GM12878 (cell line): ENCODE measurements at regions not wholly inside any gene's neighbourhood (a gene's known extent, or its start where the extent isn't known, plus 50 kb on each side); places are given as distances from the start of the nearest gene placed in this dataset.

Experiments
- ATAC-seq: fragments of 200-7000 bp; cut with Tn5 transposase; 3 replicates; pipeline ENCODE4 v1.9.1; 2020; ENCODE audit warnings: mild to moderate bottlenecking, moderate library complexity
- BruUV-seq: library from RNA; stranded (reverse); fragments of 400-500 nt; replicated peaks from 2 replicates; lab custom pipeline; 2021; lab: Mats Ljungman, UMichigan
- CTCF ChIA-PET: fragments of 300-600 bp; sonication (Branson Sonifier 250); formaldehyde crosslinking; extraction: SDS; loops from one replicate; lab custom pipeline; 2021; ENCODE audit warnings: inconsistent platforms; lab: Yijun Ruan, JAX
- POLR2A ChIA-PET: fragments of 350-600 bp; formaldehyde crosslinking; extraction: SDS; loops from one replicate; lab custom pipeline; 2021; ENCODE audit warnings: inconsistent platforms; lab: Charles Lee
- RAD21 ChIA-PET: fragments of 300-600 bp; sonication (Branson Sonifier 250); formaldehyde crosslinking; loops from one replicate; lab custom pipeline; 2023; ENCODE audit warnings: antibody characterized with exemption; ENCODE audit not compliant: unreplicated experiment; lab: Charles Lee
- SMC1A ChIA-PET: fragments of 300-600 bp; sonication (Branson Sonifier 250); formaldehyde crosslinking; loops from one replicate; lab custom pipeline; 2023; ENCODE audit not compliant: unreplicated experiment, uncharacterized antibody; lab: Charles Lee
- DNase-seq: peaks from one replicate; pipeline ENCODE4 v3.0.0-alpha.2; 2011; ENCODE audit warnings: low read depth, low spot score
- FAIRE-seq: peaks from 3 replicates; lab custom pipeline; 2011; peaks lifted over from hg19 to GRCh38; lab: Jason Lieb, UNC
- H2AFZ ChIP-seq: 2 replicates; pipeline ENCODE4 v1.6.0; 2011; ENCODE audit warnings: low read depth, low read length, control low read depth; ENCODE audit not compliant: control insufficient read depth
- H3K27ac ChIP-seq: 2 replicates; pipeline ENCODE4 v1.5.1; 2011; ENCODE audit warnings: control low read depth; ENCODE audit not compliant: control insufficient read depth, insufficient read depth
- H3K27me3 ChIP-seq, 2 experiments: replicated peaks in 1 of 2; 2 replicates each; pipeline versions ENCODE4 v1.6.0 to v1.6.1; 2011; ENCODE audit warnings: low read length in 1 of 2; ENCODE audit not compliant: control insufficient read depth in 2 of 2, insufficient read depth in 2 of 2
- H3K36me3 ChIP-seq, 2 experiments: 2 replicates each; pipeline ENCODE4 v1.5.1; 2011; ENCODE audit warnings: low read length in 1 of 2; ENCODE audit not compliant: control insufficient read depth in 2 of 2, insufficient read depth in 2 of 2
- H3K4me1 ChIP-seq: 2 replicates; pipeline ENCODE4 v1.6.1; 2011; ENCODE audit warnings: mild to moderate bottlenecking, low read length, moderate library complexity, mixed read lengths; ENCODE audit not compliant: control insufficient read depth, insufficient read depth
- H3K4me2 ChIP-seq: 2 replicates; pipeline ENCODE4 v1.6.0; 2011; ENCODE audit warnings: control low read depth; ENCODE audit not compliant: control insufficient read depth, insufficient read depth
- H3K4me3 ChIP-seq: fragments of 200-600 bp; sonication (generic); 2 replicates; pipeline ENCODE4 v1.5.1; 2016
- H3K79me2 ChIP-seq: 2 replicates; pipeline ENCODE4 v1.6.0; 2011; ENCODE audit warnings: low read length; ENCODE audit not compliant: control insufficient read depth, insufficient read depth
- H3K9ac ChIP-seq: 2 replicates; pipeline ENCODE4 v1.8.0; 2011; ENCODE audit warnings: low read length, control low read depth, mixed read lengths; ENCODE audit not compliant: control insufficient read depth, insufficient read depth
- H3K9me3 ChIP-seq: replicated peaks from 3 replicates; pipeline ENCODE4 v1.5.1; 2011; ENCODE audit warnings: mild to moderate bottlenecking, low read length; ENCODE audit not compliant: control insufficient read depth, insufficient read depth
- H4K20me1 ChIP-seq: 2 replicates; pipeline ENCODE4 v1.6.0; 2011; ENCODE audit not compliant: control insufficient read depth, insufficient read depth
- CTCF ChIP-seq, 3 experiments: IDR thresholded peaks in 2 of 3; conservative IDR thresholded peaks in 1 of 3; 2 replicates each; pipeline ENCODE4 v1.5.1; 2011; ENCODE audit warnings: low read depth in 3 of 3, low read length in 3 of 3, mild to moderate bottlenecking in 3 of 3, control low read depth in 2 of 3, moderate library complexity in 2 of 3, inconsistent platforms in 1 of 3, mixed read lengths in 1 of 3; ENCODE audit not compliant: control insufficient read depth in 2 of 3, insufficient read depth in 1 of 3; ENCODE audit errors: extremely low read depth in 1 of 3
- ZBED1 ChIP-seq: IDR thresholded peaks from 2 replicates; pipeline ENCODE4 v1.6.1; 2016; ENCODE audit warnings: borderline replicate concordance
- WGBS: methylation state at CpG from one replicate; pipeline ENCODE4 v1.1.6; 2016; ENCODE audit warnings: low lambda C conversion rate; ENCODE audit not compliant: insufficient replicate concordance, insufficient coverage; ENCODE audit errors: missing lambda C conversion rate; 5-methylcytosine and 5-hydroxymethylcytosine counted together
- in situ Hi-C: fragments of 300-500 bp; cut with MboI; formaldehyde crosslinking; loops from 9 replicates; pipeline ENCODE4 v1.14.3; 2018; ENCODE audit warnings: mixed read lengths
- intact Hi-C: fragments of 100-400 bp; cut with micrococcal nuclease; formaldehyde crosslinking; loops from one replicate; pipeline ENCODE4 v1.14.2; 2022; ENCODE audit not compliant: unreplicated experiment
- TF ChIP-seq, protein P1 (sequence below): fragments of 450-650 bp; IDR thresholded peaks from 2 replicates; pipeline ENCODE4 v1.6.1; 2017; ENCODE audit warnings: borderline replicate concordance

DNA sequence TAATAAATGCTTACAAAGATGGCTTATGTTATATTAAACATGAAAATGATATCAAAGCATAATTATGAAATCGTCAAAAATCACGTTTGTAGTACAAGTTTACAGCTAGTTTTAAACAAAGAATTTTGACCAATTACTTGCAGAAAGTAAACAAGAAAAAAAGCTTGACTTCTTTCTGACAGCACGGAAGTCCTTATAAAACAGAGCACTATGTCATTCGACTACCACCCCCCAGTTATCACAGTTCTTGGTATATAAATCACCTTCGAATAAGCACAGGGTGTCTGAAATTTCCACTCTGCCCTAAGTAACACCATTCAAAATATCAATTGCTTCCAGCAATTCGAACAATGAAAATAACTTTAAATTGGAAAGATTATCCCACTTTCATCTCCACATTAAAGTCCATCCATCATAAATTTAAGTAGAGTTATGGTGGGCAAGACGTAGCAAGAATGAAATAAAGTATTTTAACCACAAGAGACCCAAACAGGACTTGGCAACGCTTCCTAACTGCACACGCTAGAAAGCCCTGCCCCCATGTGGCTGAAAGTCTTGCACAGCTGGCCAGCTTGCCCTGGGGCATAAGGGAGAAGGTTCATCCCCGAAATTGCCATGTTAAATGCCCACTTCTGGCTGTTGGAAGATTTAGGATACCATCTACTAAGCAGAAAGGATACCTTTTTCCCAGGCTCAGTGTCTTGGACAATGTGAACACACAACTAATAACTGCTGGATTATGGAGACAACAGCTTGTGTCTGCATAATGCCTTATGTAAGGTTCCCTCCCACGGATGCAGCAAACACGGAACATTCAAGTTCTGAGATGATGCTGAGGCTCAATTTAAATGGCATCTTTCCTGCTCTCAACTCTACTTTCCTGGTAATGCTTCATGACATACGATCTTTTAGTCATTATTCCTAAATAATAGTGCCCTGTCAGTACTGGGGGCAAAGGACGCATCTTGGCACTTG lies 116.4 kb upstream of the TJP1 start:
- ChIA-PET SMC1A (interaction anchor here (0.5 to 1.0 kb wide), 2 partner anchors 15 to 1557 kb away, joined by 3 read pairs; no protein-coding TSS in a partner anchor), RAD21 (no interaction called here), POLR2A (no interaction called here), CTCF (no interaction called here)
- TF ChIP-seq ZBED1 (no peak), CTCF (IDR thresholded peaks at IDR 0.05 in 2 of 3, conservative IDR thresholded peaks at IDR 0.05 in 1 of 3; ENCODE audit: control insufficient read depth in 2 of 3, extremely low read depth in 1 of 3, insufficient read depth in 1 of 3, low read depth in 3 of 3, low read length in 3 of 3) (0 out of 6 replicates have a peak, but pooled peaks of 1 of the 3 experiments have one; percentile 7)
- TF ChIP-seq, protein P1, sequence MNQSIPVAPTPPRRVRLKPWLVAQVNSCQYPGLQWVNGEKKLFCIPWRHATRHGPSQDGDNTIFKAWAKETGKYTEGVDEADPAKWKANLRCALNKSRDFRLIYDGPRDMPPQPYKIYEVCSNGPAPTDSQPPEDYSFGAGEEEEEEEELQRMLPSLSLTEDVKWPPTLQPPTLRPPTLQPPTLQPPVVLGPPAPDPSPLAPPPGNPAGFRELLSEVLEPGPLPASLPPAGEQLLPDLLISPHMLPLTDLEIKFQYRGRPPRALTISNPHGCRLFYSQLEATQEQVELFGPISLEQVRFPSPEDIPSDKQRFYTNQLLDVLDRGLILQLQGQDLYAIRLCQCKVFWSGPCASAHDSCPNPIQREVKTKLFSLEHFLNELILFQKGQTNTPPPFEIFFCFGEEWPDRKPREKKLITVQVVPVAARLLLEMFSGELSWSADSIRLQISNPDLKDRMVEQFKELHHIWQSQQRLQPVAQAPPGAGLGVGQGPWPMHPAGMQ = no peak
- DNase-seq (no peak), ATAC-seq (no peak), FAIRE-seq (no peak)
- H3K79me2 ChIP-seq = no peaks in the 10 kb centered on the region
- no peaks in the 10 kb centered on the region for H3K9me3 ChIP-seq
- H2AFZ ChIP-seq = no peak overlapping the region
- no peaks in the 10 kb centered on the region for H3K4me1 ChIP-seq
- H3K4me3 ChIP-seq = no peak overlapping the region
- in situ Hi-C loops (no loop called here), intact Hi-C loops (no loop called here)
- BruUV-seq = no TSS peak
- WGBS = 4% methylated on average over 14 of the region's 14 CpGs
- H3K9ac ChIP-seq = no peak overlapping the region
- no peak overlapping the region for H3K4me2 ChIP-seq
- no peak overlapping the region for H3K27ac ChIP-seq
- H3K36me3 ChIP-seq = no peaks in the 10 kb centered on the region
- H4K20me1 ChIP-seq = no peaks in the 10 kb centered on the region
- H3K27me3 ChIP-seq = no peaks in the 10 kb centered on the region
